Neural crest cell (in vitro differentiated cells): ENCODE measurements at regions not wholly inside any gene's neighbourhood (a gene's known extent, or its start where the extent isn't known, plus 50 kb on each side); places are given as distances from the start of the nearest gene placed in this dataset.

ENCODE experiments used
- DNase-seq: peaks from one replicate; pipeline ENCODE4 v3.0.0; 2021; ENCODE audit warnings: low read depth, mixed read lengths, low spot score
- H3K27ac Mint-ChIP-seq: one replicate; pipeline ENCODE4 v1.8.0; 2021; ENCODE audit warnings: mild to moderate bottlenecking, mixed read lengths; ENCODE audit not compliant: unreplicated experiment
- H3K27me3 Mint-ChIP-seq: 2 replicates; pipeline ENCODE4 v1.8.0; 2021; ENCODE audit warnings: low read depth, mild to moderate bottlenecking, mixed read lengths
- H3K36me3 Mint-ChIP-seq: 2 replicates; pipeline ENCODE4 v1.8.0; 2021; ENCODE audit warnings: low read depth, mild to moderate bottlenecking, mixed read lengths
- H3K4me1 Mint-ChIP-seq: 2 replicates; pipeline ENCODE4 v1.8.0; 2021; ENCODE audit warnings: mixed read lengths
- H3K4me3 Mint-ChIP-seq: one replicate; pipeline ENCODE4 v1.8.0; 2021; ENCODE audit warnings: mild to moderate bottlenecking, mixed read lengths
- H3K9me3 Mint-ChIP-seq: 2 replicates; pipeline ENCODE4 v1.8.0; 2021; ENCODE audit warnings: mixed read lengths
- TF ChIP-seq, protein P1 (sequence below): fragments of 200-600 bp; sonication (generic); conservative IDR thresholded peaks from 2 replicates; pipeline ENCODE4 v1.5.0; 2021; ENCODE audit warnings: antibody characterized with exemption, mild to moderate bottlenecking

DNA sequence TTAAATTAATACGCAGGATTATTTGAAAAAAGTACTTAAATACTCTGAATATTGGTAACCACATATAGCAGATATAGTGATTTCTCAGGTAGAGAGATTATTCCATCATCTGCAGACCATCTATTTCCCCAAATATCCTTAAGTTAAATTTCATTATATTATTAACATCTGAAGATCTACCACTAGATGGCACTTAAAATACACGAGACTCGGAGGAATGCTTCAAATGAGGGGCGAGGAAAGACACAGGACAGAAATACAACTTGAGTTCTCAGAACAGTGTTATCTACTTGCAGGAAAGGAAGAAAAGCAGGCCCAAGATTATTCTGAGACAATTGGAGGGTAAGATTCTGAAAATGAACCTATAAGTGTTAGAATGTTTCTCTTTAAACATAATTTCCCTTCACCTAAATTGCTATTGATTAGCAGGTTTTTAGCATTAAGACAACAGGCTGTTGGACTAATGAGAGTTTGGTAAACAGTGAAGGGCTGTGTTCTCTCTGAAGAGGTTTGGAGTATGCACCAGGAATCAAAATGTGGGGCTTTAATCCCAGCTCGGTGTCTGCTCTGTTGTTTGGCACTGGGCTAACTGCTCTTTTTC is 76.9 kb upstream of the GCFC2 start:
- peak; percentile 3 for DNase-seq
- Mint-ChIP-seq H3K4me3 (no peak overlapping the region), H3K27me3 (no peaks in the 10 kb centered on the region), H3K27ac (peak overlapping the region; percentile 66), H3K4me1 (peaks cover 21% of the 10 kb centered on the region), H3K9me3 (no peaks in the 10 kb centered on the region), H3K36me3 (no peaks in the 10 kb centered on the region)
- TF ChIP-seq, protein P1, sequence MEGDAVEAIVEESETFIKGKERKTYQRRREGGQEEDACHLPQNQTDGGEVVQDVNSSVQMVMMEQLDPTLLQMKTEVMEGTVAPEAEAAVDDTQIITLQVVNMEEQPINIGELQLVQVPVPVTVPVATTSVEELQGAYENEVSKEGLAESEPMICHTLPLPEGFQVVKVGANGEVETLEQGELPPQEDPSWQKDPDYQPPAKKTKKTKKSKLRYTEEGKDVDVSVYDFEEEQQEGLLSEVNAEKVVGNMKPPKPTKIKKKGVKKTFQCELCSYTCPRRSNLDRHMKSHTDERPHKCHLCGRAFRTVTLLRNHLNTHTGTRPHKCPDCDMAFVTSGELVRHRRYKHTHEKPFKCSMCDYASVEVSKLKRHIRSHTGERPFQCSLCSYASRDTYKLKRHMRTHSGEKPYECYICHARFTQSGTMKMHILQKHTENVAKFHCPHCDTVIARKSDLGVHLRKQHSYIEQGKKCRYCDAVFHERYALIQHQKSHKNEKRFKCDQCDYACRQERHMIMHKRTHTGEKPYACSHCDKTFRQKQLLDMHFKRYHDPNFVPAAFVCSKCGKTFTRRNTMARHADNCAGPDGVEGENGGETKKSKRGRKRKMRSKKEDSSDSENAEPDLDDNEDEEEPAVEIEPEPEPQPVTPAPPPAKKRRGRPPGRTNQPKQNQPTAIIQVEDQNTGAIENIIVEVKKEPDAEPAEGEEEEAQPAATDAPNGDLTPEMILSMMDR, result peak; percentile 77

DNA sequence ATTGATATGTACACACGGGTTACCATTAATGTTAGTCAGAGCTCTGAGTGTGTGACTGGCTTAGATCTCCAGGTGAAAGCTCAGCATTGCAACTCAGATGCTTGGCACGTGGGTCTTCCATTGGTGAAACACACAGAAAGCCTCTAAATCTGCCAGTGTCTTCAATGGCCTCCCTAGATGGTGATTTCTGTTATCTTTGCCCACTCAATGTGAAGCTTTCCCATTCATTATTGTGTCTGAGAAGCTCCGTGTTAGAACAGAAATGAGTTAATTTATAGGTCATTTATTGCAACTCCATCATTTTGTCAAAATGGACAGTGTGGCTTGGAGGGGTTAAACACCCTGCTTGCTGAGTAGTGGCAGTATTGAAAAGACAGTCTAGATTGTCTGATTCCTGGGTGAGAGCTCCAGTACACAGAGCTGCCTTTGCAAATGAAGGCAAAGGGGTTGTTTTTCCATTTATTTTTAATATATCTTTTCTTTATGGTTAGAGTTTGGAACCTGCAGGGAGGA is 64.7 kb upstream of the GCFC2 start:
- no peak overlapping the region for H3K27ac Mint-ChIP-seq
- peaks cover 2% of the 10 kb centered on the region for H3K9me3 Mint-ChIP-seq
- H3K4me1 Mint-ChIP-seq, result no peaks in the 10 kb centered on the region
- DNase-seq, result no peak
- no peak overlapping the region for H3K4me3 Mint-ChIP-seq
- TF ChIP-seq, protein P1, result no peak
- no peaks in the 10 kb centered on the region for H3K36me3 Mint-ChIP-seq
- no peaks in the 10 kb centered on the region for H3K27me3 Mint-ChIP-seq

DNA sequence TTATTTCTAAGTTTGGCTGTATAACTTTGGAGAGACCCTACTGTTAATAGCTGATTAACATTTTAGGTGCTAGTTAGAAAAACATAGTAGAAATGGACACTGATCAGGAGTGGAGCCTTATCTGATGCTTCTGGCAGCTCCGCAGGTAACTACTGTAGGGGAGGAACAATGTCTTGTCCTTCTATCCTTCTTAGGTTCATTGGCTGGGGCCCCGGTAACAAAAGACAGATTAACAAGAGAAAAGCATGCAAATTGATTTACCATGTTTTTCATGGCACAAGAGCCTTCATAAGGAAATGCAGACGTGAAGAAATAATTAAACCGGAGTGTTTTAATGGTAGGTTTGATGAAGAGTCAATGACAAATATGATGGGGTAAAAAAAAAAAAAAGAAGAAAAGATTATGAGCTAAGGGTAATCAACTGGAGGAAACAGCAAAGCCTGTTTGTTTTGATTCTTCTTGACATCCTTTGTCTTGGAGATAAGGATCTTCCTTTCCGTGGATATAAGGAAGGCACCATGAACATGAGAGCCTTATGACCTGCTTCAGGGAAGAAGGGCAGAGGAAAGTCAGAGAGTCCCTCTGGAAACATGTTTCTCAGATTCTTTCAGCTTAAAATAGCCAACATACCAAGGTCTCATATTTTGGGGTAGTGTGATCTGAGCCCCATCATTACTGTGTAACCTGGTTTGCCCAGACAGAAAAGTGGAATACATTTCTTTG is 62.4 kb upstream of the GCFC2 start:
- H3K36me3 Mint-ChIP-seq, result no peaks in the 10 kb centered on the region
- TF ChIP-seq, protein P1, result no peak
- no peak for DNase-seq
- peaks cover 2% of the 10 kb centered on the region for H3K9me3 Mint-ChIP-seq
- no peak overlapping the region for H3K4me3 Mint-ChIP-seq
- H3K27ac Mint-ChIP-seq, result no peak overlapping the region
- H3K27me3 Mint-ChIP-seq, result no peaks in the 10 kb centered on the region
- no peaks in the 10 kb centered on the region for H3K4me1 Mint-ChIP-seq

DNA sequence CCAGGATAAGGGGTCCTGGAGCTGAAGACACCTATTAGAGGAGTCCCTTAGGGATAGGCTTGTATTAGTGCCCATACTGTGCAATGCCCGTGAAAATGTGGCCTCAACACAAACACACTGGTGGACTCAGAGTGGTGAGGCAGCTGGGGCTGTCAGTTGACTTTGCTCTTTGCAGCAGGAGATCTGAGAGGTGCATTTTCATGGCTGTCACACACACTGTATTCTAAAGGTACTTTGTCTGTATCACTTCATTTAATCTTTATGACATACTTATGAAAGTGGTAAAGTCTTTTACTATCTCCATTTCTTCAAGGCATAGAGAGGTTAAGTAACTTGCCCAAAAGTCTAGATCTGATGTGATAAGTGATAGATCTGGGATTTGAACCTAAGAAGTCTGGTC is 55.1 kb upstream of the GCFC2 start:
- TF ChIP-seq, protein P1, result no peak
- Mint-ChIP-seq H3K36me3 (no peaks in the 10 kb centered on the region), H3K4me1 (no peaks in the 10 kb centered on the region), H3K4me3 (no peak overlapping the region), H3K27me3 (peaks cover 8% of the 10 kb centered on the region), H3K27ac (no peak overlapping the region), H3K9me3 (peaks cover 3% of the 10 kb centered on the region)
- no peak for DNase-seq

DNA sequence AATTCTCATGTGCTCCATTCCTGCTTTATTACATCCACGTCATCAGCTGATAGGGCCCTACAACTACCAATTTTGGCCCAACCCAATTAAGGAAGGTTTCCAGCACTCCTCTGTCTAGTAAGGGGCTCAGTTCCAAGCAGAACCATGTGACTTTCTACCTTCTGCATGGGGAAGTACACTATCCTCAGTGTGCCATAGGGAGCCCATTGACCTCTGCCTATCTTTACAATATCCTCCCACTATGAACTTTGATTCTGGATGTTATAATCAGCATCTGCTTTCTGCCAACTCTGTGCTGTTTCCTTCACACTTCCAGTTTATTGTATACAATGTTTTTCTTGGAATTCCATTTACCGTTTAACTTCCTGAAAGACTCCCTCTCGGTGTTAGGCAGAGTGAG is 53.9 kb upstream of the GCFC2 start:
- Mint-ChIP-seq H3K9me3 (peaks cover 3% of the 10 kb centered on the region), H3K4me3 (no peak overlapping the region), H3K36me3 (no peaks in the 10 kb centered on the region), H3K27me3 (peaks cover 8% of the 10 kb centered on the region), H3K4me1 (no peaks in the 10 kb centered on the region), H3K27ac (no peak overlapping the region)
- no peak for DNase-seq
- TF ChIP-seq, protein P1, result no peak
